HG02642 (cell line): ENCODE measurements at regions not wholly inside any gene's neighbourhood (a gene's known extent, or its start where the extent isn't known, plus 50 kb on each side); places are given as distances from the start of the nearest gene placed in this dataset.
A peak's percentile ranks its signal among the peaks of the same experiment; 100 is the strongest.
"Not testable (repeated sequence)": the region's sequence is repeated elsewhere in the genome, so short reads cannot be mapped to it uniquely, and the experiment has no call there.

ENCODE experiments used
- ATAC-seq: cut with Tn5 transposase; IDR thresholded peaks from one replicate; pipeline ENCODE4 v1.9.1; 2021; ENCODE audit warnings: mild to moderate bottlenecking; ENCODE audit not compliant: unreplicated experiment, poor library complexity

DNA sequence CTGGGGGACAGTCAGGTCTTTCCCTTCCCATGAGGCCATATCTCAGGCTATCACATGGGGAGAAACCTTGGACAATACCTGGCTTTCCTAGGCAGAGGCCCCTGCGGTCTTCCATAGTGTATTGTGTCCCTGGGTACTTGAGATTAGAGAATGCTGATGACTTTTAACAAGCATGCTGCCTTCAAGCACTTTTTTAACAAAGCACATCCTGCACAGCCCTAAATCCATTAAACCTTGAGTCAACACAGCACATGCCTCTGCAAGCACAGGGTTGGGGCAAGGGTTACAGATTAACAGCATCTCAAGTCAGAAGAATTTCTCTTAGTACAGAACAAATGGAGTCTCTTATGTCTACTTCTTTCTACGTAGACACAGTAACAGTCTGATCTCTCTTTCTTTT is 545.2 kb upstream of the NR2F2 start:
- ATAC-seq, result not testable (repeated sequence)

DNA sequence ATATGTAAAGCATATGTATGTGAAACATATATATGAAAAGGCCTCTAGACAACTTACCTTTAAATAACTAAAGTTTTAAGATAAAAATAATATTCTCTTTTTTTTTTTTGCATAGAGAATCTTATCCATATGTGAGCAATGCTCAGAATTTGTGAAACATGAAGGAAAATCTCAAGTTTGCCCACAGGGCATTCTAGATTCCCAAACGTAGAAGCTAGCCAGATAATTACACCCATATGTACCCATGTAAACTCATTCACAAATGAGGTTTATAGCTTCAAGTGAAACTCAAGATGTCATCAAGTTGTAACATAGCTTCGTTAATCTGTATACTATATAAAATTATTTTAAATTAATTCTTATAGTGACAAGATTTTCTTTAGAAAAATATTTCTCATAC is 537.3 kb upstream of the NR2F2 start:
- no peak for ATAC-seq

DNA sequence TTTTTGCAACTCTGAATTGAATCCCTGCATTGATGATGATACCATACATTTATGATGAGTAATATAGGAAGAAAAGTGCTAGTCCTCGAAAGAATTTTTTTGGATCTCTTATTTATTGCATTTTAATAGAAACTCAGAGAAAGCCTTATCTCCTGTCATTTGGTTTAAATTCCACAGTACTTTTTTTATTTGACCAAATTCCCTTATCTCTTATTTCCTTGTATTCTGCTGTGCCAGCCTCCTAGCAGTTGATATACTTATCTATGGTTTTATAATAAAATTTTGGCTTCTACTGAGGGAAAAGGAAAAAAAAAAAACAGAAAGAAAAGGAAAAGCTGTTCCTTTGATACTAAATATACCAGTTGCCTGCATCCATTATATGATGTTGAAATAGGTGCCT is 535.1 kb upstream of the NR2F2 start:
- ATAC-seq, result no peak

DNA sequence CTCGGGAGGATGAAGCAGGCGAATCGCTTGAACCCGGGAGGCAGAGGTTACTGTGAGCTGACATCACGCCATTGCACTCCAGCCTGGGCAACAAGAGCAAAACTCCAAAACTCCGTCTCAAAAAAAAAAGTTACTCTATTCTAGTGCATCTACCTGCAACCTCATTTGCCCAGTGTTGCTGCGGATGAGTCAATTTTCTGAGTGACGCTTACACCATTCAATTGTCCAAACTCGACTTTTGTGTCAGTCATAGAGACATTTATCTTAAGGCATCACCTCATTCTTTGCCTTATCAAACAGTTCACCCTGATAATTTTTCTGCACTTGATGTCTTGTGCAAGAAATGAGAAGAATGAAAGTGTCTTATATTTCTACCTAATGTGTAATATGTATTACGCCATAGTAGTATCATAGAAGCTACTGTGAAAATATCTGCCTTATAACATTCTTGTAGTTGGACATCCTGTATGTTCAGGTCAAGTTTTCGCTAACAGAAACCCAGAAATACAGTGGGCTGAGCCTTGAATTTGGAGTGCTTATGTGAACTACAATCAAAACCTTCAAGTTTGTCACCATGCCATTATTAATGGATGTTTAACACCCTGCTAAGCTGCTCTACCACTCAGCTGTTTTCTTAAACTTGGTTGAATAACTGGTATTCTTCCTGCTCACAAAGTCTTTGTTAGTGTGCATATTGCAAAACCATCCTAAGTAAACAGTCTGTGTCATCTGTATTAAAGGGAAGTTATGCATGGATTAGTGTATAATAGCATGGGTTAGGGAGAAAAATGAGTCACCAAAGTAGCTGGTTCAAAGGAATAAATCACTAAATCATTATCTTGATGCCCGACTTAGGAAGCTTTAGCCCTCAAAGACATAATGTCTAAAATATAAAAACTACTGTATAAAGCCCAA is 531.0 kb upstream of the NR2F2 start:
- no peak for ATAC-seq

DNA sequence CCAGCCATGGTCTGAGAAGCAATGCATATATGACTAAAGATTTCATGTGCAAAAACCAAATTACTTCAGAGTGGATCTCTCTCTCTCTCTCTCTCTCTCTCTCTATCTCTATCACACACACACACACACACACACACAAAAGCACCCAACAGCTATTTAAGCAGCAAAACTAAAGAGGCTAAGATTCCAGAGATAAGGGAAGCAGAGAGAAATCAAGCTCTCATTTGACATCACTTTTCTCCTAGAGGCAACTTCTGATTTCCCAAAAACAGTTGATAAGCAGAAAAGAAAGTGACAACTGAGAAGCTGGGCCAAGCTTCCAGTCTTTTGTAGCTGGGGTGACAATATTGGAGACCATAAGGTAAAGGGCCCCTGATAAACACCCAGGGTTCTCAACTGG is 526.0 kb upstream of the NR2F2 start:
- ATAC-seq, result no peak

DNA sequence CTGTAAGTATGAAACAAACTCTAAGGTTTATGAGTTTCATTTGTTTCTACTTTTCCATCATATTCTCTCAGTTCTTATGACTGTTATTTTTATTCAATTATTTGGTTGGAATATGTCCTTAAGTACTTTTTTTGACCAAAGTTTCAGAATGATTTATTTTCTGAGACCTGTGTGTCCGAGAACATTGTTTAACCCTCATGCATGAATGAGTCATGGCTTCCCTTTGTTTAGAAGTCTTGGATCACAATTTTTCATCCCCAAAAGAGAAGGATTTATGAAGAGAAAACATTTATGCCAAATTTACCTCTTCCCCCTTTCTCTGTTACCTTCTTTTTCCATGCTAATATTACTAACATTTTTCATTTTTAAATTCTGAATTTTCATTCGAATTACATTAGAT is 518.0 kb upstream of the NR2F2 start:
- ATAC-seq, result no peak

DNA sequence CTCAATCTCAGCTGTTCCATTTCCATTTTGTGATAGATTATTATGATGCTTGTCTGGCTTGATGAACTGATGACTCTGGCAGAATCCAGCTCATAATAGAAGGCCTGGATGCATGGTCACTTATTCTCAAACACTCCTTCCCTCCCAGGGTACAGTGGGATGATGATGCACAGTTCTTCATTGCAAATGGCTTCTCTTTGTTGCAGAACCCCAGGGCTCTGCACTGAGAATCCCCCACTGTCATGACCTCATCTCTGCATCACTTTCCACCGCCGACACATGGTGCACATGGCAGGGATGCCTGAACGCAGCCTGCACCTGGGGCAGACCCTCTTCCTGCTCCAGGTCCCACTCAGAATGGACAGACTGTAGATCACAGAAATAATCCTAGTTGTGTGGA is 515.6 kb upstream of the NR2F2 start:
- ATAC-seq, result no peak

DNA sequence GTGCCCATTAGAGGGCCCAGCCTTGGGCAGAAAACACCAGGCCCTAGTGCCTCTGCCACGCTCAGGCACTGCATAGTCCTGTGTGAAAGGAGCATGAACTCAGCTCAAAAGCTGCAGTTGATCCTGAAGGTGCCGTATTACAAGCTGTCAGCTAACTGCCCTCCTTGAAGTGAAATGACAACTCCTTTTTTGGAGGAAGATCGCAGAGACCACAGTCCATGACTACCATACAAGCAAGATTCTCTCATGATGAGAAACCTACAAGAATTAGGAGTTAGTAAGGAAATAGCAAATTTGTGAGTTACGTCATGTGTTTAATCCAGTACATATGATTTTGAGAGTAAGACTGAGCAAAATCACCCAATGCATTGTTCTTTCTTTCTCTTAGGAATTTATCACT is 513.9 kb upstream of the NR2F2 start:
- ATAC-seq, result no peak

DNA sequence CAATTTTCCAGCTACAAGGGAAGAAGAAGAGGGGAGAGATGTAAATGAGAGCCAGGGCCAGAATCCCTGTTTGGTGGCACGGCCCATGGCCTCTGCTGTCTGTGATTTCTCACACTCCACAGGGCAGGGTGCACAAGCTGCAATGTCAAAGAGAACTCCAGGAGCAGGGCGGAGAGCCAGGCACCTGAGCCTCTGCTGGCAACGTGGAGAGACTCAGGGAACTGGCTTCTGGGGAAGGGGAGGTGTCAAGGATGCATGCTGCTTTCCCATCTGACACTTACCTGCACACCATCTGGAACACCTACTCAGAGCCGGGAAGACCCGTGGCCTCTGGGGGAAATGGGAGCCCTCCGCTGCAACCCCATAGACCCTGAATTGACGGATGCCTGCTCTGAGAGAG is 507.5 kb upstream of the NR2F2 start:
- ATAC-seq, result no peak

DNA sequence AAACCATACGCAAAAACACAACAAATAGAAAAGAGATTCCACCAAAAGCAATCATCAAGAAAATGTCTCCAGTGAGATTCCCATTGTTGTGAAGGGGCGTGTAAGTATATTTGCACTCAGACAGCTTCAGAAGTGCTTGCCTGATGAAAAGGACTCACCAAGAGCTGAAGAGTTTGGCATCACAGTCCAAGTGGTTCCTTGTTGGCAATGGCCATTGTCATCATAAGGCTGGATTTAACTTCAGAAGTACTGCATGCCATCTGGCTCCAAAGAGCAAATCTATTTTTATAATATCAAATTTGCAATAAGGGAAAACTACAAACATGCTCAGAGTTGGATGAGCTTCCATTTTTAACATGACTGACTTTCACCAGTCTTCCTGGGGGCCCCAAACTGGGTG is 505.3 kb upstream of the NR2F2 start:
- ATAC-seq, result no peak

DNA sequence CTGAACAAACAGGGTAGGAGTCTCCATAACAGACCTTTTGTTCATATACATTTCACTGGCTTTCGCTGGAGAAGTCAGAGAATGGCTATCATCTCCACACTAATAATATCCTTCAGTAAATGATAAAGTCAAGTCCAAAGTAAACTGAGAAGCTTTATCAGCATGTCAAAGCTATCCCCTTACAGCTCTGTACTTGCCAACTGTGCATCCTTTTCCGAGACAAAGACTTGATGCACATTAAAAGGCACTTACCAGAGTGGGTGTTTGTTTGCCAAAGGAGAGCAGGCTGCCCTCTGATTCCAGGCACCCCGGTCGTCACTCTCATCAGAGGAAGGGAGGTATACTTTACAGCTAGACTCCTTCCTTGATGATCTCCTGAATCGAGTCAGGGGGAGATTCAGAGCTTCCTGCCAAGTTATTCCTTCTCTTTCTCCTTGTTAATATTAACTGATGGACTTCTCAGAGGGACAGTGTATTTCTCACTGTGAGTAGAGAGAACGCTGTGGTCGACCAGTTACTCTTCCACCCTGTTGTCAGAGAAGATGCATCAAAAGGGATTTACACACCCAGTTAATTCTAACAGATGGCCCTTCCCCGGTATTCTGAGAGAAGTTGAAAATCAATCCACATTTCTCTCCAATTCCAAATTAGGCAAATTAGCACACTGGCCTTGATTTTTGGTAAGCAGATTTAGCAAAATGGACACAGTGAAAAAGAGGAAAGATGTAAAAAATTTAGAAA is 504.7 kb upstream of the NR2F2 start:
- ATAC-seq, result no peak

DNA sequence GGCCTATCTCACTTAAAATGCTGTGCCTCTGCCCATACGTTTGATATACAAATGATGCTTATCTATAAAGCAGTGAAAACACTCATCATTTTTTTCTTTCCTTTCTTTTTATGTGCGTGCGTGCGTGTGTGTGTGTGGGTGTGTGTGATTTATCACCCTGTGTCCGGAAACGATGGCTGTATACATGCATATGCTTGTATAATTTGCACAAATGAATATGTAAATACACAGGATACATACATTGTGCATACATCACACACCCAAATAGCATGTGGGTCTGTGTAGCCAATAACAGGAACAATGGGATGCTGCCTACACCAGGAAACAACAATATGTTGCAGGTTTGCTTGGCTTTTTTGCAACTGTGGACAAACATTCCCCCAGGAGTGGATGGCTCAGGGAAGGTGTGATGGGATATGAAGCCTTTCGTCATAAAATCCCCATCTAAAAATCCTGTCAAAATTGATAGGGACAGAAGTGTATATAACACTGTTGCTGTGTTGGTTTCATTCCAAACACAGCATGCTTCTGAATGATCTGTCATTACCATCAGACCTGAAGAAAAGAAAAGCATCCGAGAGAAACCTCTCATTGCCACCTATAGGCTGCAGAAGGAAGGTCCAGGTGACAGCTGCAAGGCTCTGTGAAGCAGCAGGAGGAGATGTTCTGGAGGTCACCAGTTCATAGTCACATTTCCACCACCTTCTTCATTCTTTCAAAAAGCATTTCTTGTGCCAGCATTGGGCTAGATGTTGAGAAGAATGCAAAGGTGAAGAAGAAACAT is 503.9 kb upstream of the NR2F2 start:
- no peak for ATAC-seq

DNA sequence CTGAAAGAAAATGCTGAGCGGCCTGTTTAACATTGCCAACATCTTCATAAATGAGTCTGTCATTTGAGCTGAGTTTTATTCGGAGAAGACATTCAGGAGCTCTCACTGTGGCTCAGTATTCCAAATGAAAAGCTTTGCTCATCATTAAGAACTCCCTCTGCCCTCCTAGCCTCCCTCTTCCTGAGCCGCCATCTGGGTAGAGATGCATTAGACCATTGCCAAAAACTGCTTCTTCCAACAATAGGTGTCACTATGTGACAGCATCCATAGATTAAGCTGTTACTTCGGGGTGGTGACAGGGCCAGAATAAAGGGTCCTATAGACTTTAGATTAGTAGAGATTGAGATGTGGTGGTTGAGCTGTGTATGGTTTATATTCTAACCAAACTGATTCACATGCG is 501.4 kb upstream of the NR2F2 start:
- no peak for ATAC-seq

DNA sequence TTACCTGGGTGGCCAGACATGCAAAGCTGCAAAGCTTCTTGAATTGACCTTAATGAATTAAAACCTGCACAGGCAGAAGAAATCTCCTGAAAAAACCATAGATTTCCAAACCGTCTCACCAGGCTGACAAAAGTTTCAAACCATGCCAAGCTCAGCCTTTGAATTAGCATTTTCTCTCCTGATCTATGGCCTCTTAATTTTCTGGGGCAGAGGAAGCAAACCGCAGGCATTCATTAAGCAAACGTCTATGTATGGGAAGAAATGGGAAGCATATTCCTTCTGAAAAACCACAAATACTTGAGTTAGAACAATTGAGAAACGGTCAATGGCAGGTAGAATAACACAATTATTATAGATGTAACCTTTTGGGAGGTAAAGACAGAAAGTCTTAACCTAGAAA is 500.2 kb upstream of the NR2F2 start:
- ATAC-seq, result no peak

DNA sequence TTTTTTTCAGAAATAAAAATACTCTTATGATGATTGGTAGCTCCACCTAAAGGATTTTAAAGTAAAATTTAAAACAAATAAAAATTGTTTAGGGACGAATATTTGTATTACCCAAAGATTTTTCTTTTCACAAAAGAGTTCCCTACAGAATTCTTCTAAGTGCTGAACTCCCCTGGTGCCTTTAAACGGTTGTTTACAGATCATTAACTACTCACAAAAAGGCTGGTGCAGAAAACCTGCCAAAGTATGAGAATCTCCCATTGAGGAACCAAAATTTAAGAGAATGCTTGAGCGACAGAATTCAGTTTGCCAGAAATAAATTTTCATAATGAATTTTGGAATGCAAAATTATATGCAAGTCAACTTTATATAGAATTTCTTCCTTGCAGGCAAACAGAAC is 497.8 kb upstream of the NR2F2 start:
- ATAC-seq, result no peak

DNA sequence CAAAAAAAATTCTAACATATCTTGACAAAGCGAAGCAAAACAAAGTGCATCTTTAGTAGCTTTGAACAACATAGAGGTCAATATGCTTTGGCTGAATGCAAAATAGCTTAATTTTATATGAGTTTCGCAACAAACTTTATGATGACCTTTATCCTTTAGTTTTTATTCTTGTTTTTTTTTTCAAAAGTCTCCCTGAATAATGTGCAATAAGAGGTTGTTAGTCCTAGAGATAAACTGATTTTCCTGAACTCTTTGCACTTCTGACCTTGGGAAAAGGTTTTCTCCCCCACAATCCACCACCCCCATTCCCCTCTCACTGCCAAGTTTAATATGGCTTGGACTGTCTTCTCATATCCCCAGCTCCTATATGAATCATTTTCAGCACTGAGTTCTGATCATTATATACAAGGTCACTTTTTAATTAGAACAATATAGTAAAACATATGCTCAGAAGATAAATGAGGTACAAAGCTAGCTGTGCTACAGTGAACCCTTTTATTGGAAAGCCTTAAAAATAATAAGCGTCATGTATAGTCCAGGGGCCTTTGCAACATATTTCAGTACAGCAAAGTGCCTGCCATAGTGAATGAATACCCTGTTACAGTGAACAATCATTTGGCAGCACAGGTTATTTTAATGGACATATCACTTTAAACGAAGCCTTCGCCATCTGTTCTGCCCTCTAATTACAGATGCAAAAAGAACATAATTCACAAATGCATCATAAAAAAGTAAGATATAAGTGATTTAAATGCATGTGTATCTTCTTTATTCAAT is 496.3 kb upstream of the NR2F2 start:
- ATAC-seq, result no peak

DNA sequence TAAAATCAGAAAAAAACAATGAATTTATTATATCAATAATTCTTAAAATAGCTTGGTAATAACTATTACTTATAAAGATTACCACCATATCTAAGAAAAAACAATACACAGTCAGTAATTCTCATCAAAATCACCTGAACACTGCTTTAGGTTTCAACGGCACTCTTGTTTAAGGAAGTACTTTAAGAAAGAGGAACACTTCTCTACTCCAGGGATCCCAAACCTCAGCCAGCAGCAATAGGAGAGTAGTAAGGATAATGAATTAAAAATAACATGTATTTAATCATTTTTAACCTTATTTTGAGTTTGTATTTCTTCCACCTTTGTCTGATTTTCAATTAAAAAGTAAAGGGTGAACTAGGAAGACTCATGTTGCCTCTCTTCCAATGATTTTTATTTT is 494.0 kb upstream of the NR2F2 start:
- no peak for ATAC-seq

DNA sequence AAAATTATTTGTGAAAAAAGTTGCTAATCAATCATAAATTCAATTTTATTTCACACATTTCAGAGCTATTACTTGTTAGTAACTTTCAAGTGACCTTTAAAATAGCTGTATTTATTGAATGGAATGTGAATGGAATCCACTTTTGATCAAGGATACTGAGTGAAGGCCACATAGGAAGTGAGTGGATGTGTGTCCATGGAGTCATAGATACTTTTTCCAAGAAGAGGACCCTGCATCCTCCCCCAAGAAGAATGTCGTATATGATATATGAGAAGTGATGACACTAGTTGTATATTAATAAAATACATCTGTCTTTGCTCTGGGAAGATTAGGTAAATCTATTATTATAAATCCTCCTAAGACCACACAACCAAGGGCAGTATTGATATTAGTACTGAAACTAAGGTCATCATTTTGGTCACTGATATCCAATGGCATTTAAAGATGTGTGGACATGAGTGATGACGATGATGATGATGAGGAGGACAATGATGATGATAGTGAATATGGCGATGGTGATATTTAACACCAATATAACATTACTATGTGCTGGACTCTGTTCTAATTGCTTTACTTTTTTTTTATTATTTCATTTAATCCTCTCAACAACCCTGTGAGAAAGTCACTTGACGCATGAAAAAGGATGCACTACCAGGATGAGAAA is 493.0 kb upstream of the NR2F2 start:
- ATAC-seq, result no peak

DNA sequence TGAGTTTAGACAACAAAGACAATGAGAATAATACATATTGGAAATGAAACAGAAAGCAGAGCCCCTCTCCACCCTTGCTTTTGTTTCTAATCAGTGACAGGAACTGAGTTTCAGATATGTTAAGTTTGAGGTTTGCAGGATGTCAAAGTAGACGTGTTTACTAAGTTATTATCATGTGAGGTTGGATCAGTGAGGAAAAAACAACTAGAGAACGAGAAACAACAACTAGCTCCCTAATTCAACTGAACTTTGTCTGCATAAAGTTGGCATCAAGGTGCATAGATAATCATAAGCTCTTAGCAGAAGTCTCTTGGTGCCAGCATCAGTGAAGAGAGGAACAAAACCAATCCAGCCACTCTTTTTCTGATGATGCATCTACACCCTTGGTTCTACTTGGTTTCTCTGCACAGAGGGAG is 491.1 kb upstream of the NR2F2 start:
- peak; percentile 89 for ATAC-seq

DNA sequence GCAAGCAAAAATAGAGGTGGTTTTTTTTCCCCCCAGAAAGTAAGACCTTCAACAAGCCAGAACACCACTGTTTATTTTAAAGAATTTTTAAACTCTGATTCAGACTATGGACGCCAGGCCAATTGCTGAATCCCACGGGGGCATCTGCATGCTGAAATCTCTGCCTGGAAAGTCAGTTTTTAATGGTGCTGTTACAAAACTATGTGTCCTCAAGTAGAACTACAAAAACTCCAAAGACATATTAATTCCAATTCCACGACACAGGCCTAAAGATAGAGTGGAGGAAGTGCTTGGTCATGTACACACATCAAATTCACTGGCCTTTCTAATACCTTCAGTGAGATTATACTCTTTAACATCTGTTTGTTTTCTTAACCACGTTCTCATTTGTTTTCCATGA is 490.5 kb upstream of the NR2F2 start:
- ATAC-seq, result no peak
